GM12878 (cell line): ENCODE measurements at regions not wholly inside any gene's neighbourhood (a gene's known extent, or its start where the extent isn't known, plus 50 kb on each side); places are given as distances from the start of the nearest gene placed in this dataset.

ENCODE experiments used
- CTCF ChIP-seq, 3 experiments: IDR thresholded peaks in 2 of 3; conservative IDR thresholded peaks in 1 of 3; 2 replicates each; pipeline ENCODE4 v1.5.1; 2011; ENCODE audit warnings: low read depth in 3 of 3, low read length in 3 of 3, mild to moderate bottlenecking in 3 of 3, control low read depth in 2 of 3, moderate library complexity in 2 of 3, inconsistent platforms in 1 of 3, mixed read lengths in 1 of 3; ENCODE audit not compliant: control insufficient read depth in 2 of 3, insufficient read depth in 1 of 3; ENCODE audit errors: extremely low read depth in 1 of 3
- ELK1 ChIP-seq: IDR thresholded peaks from 2 replicates; pipeline ENCODE4 v1.6.1; 2012; ENCODE audit warnings: low read depth, low read length, improper control_type of control experiment
- EZH2 ChIP-seq: IDR thresholded peaks from 2 replicates; pipeline ENCODE4 v1.6.1; 2012; ENCODE audit warnings: low read depth, mild to moderate bottlenecking, control low read depth, inconsistent platforms, low read length, borderline replicate concordance; ENCODE audit not compliant: control insufficient read depth
- KAT2A ChIP-seq: conservative IDR thresholded peaks from 2 replicates; pipeline ENCODE4 v1.6.1; 2011; ENCODE audit warnings: low read depth, low read length; ENCODE audit not compliant: control insufficient read depth
- MAX ChIP-seq: IDR thresholded peaks from 2 replicates; pipeline ENCODE4 v1.6.1; 2012; ENCODE audit warnings: low read depth, low read length, improper control_type of control experiment
- NFIC ChIP-seq: IDR thresholded peaks from 2 replicates; pipeline ENCODE4 v1.6.1; 2012; ENCODE audit warnings: low read depth, mild to moderate bottlenecking, inconsistent platforms, low read length, moderate library complexity
- POLR2A ChIP-seq: IDR thresholded peaks from 2 replicates; pipeline ENCODE4 v1.6.1; 2011; ENCODE audit warnings: low read depth, mild to moderate bottlenecking, low read length
- POLR2AphosphoS5 ChIP-seq: IDR thresholded peaks from 2 replicates; pipeline ENCODE4 v1.6.1; 2011; ENCODE audit warnings: mild to moderate bottlenecking, low read length, inconsistent platforms
- USF2 ChIP-seq: IDR thresholded peaks from 2 replicates; pipeline ENCODE4 v1.6.1; 2011; ENCODE audit warnings: low read depth, low read length, improper control_type of control experiment, borderline replicate concordance
- ZNF274 ChIP-seq: IDR thresholded peaks from one replicate; pipeline ENCODE4 v1.8.0; 2011; ENCODE audit not compliant: insufficient read length, insufficient read depth

GRCh38 chr7:80309377-80309776, 174.7 kb downstream of the GNAI1 start:
- TF ChIP-seq CTCF (IDR thresholded peaks at IDR 0.05 in 2 of 3, conservative IDR thresholded peaks at IDR 0.05 in 1 of 3; ENCODE audit: control insufficient read depth in 2 of 3, extremely low read depth in 1 of 3, insufficient read depth in 1 of 3, low read depth in 3 of 3, low read length in 3 of 3) (no peak), ELK1 (no peak), USF2 (no peak), EZH2 (no peak), POLR2AphosphoS5 (no peak), ZNF274 (no peak), NFIC (no peak), POLR2A (no peak), KAT2A (no peak), MAX (no peak)
